ENCODE measurements at regions not wholly inside any gene's neighbourhood (a gene's known extent, or its start where the extent isn't known, plus 50 kb on each side); places are given as distances from the start of the nearest gene placed in this dataset.
"Not testable (repeated sequence)": the region's sequence is repeated elsewhere in the genome, so short reads cannot be mapped to it uniquely, and the experiment has no call there.

GRCh38 chr10:121112579-121113384, 261.6 kb downstream of the WDR11 start:
- ATAC-seq = no peak
- DNase-seq (ENCODE audit: low spot score) = no peak
- intact Hi-C loops (cut with DNase I) = no loop called here

DNA sequence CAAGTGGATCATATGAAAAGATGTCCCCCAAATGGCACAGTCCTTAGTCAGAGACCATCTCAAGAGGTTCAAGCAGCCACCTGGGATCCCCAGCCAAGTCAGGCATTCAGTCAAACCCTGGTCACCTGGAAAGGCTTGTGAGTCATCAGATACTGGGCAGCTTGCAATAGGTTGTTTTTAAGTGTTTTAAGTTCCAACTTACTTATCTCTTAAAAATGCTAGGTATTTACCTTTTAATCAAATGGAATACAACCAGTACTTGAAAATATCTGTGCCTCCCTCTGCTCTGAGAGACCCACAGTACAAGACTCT, 262.2 kb downstream of the WDR11 start:
- intact Hi-C loops (cut with DNase I) = no loop called here
- DNase-seq (ENCODE audit: low spot score) (no peak), ATAC-seq (no peak)

DNA sequence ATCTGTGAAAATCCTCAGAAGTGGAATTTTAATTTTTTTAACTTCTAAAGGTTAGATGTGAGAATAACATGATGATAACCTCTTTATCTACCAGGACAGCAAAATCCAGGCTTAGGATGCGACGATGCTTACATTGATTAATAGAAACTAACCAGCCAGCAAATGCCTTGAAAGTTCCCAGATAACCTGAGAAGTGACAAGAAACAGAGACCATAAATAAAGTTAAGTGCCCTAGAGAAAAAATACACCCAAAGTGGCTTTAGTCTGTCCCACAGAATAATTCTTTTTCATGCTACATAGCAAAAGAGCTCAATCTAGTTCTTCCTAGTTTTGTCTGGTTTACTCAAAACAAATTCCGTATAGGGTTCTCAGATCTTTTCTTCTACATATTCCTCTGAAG, 262.7 kb downstream of the WDR11 start:
- ATAC-seq (no peak), DNase-seq (ENCODE audit: low spot score) (no peak)
- intact Hi-C loops (cut with DNase I) = no loop called here

GRCh38 chr10:121115154-121115553, 264.0 kb downstream of the WDR11 start:
- DNase-seq (ENCODE audit: low spot score) (no peak), ATAC-seq (no peak)
- intact Hi-C loops (cut with DNase I) = no loop called here

DNA sequence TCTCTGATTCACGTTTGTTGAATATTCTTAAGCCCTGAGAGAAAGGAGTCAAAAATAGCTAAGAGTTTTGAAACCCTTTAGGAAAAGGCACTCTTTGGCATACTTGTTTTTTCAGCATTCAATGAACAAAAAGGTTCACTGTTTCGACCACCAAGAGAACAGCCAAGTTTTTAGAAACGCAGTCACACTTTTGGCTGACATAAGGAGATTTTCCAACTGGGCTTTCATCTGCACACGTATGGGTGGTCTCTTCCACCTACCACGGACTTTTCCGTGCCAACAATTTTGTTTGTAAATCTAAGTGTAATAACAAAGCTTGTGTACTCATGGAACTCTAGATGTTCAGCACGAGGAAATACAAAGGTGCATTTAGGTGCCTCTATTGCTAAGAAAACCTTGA, 270.3 kb downstream of the WDR11 start:
- intact Hi-C loops (cut with DNase I) = no loop called here
- DNase-seq (ENCODE audit: low spot score) = no peak
- peak; percentile 87 for ATAC-seq

DNA sequence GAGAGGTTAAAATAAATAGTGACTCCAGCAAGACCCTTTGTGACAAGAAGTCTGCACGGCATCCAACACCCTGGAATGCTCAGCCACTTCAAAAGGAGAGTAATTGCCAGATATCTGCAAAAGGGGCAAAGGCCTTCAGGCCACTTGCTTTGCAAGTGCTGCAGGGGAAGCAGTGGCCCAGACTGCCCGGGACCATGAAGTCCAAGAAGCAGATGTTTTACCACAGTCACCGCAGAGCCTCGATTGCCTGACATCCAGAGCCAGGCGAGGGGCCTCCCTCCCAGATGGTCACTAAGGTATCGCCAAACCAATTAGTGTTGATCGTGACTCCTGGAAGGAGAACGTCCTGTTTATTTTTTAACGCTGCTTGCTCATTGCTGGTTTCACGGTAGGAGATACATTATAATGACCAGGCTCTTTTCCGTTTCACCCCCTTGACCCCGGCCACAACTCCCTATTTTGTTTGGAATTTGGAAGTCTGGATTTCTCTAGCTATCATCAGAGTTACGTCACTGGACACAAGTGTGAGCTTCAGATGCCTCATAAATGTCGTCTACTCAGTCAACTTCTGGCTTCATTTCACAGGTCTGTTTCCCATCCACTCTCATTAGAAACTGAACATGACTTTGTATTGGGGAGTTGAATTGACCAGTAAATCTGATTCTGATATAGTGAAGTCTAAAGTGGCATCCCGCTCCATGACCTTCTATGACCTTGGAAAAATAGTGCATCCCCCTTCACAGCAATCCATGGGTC, 276.2 kb downstream of the WDR11 start:
- intact Hi-C loops (cut with DNase I) = no loop called here
- DNase-seq (ENCODE audit: low spot score) = no peak
- ATAC-seq = peak; percentile 5

DNA sequence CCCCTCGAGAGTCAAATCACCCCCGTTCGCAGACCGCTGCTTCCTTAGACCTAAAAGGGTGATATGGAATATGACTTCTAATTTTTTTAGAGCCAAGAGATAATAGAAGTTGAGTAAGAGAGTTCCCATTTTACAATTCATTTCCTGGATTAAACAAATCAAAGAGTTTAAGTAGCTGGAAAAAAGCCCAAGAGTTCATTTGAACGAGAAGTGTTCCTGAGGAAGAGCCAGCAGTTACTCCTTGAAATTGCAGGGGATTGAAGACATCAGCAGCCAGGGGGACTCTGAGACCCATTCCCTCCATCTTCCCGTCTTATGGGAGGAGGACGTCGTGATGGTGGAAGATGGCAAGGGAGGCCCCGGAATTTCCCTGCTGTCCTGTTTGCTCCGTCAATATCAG, 277.0 kb downstream of the WDR11 start:
- no peak for DNase-seq (ENCODE audit: low spot score)
- intact Hi-C loops (cut with DNase I) = no loop called here
- no peak for ATAC-seq

DNA sequence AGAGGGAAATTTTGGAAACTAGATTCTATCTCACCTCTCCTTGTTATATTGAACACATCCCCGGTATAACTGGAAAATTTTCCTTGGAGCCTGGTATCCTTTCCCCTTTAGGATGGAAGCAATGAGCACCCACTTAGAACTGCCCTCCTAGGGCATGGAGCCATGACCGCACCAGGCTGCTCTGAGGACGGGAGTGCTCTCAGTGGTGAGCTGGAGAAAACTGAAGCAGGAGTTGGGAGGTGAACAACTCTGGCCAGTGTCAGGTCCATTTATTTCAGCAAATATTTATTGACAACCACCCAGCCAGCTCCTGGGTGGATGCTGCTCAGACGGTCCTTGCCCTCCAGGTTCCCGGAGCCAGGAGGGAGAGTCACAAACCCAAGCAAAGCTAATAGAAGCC, 278.1 kb downstream of the WDR11 start:
- intact Hi-C loops (cut with DNase I) = no loop called here
- DNase-seq (ENCODE audit: low spot score) (no peak), ATAC-seq (no peak)

DNA sequence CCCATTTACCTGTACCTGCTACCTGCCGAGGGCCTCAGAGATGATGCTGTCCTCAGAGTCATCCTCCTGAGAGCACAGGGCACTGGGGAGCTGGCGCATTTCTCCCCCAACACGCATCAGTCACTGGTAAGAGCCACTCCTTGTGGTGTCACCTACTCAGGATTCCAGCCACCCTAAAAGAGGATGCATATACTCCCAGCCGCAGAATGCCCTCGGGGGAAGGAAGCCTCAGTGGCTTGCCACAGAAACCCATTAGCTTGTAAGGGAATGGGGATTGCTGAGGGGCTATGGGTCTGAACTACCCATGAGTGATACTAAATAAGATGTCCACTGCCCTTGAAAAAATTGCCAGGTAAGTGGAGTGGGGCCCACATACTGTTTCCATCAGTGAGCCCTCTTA, 279.2 kb downstream of the WDR11 start:
- intact Hi-C loops (cut with DNase I) = no loop called here
- DNase-seq (ENCODE audit: low spot score) (no peak), ATAC-seq (no peak)

GRCh38 chr10:121131014-121131413, 279.9 kb downstream of the WDR11 start:
- ATAC-seq (no peak), DNase-seq (ENCODE audit: low spot score) (no peak)
- intact Hi-C loops (cut with DNase I) = no loop called here

GRCh38 chr10:121131426-121132265, 280.5 kb downstream of the WDR11 start:
- ATAC-seq (peak; percentile 94), DNase-seq (ENCODE audit: low spot score) (peak; percentile 68)
- intact Hi-C loops (cut with DNase I) = no loop called here

GRCh38 chr10:121132273-121132672, 281.1 kb downstream of the WDR11 start:
- intact Hi-C loops (cut with DNase I) = no loop called here
- DNase-seq (ENCODE audit: low spot score) = no peak
- ATAC-seq = no peak

GRCh38 chr10:121133901-121134300, 282.7 kb downstream of the WDR11 start:
- intact Hi-C loops (cut with DNase I) = no loop called here
- DNase-seq (ENCODE audit: low spot score) (no peak), ATAC-seq (no peak)

DNA sequence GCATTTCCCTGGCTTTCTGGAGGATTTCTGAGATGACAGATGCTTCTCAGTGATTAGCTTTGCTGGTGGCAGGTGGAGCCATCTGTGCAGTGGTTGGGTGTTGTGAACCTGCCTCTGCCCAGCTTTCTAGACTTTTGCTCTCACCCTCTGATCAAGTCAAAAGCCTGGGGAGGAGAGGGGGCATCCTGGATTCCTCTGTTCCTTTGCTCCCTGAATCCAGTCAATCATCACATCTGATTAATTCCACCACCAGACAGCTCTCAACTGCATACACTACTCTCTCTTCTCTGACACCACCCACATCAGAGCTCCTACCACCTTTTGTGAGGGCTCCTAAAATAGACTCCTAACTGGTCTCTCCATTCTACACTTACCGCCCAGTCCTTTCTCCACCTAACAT, 283.5 kb downstream of the WDR11 start:
- DNase-seq (ENCODE audit: low spot score) (no peak), ATAC-seq (no peak)
- intact Hi-C loops (cut with DNase I) = no loop called here

DNA sequence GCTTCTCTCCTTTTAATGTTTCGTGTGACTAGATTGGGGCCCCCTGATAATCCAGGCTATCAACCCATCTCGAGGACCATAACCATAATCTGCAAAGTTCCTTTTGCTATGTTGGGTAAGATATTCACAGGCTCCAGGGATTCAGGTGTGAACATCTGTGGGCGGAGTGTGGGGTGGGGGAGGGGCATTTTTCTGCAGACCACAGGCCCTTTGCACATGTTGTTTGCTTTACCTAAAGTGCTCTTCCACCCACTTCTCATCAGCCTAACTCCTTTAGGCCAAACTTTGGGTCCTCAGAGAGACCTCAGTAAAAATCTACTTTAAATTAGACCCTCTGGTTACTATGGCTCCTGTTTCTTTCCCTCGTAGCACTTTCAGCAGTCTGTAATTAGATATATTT, 284.4 kb downstream of the WDR11 start:
- intact Hi-C loops (cut with DNase I) = no loop called here
- ATAC-seq (no peak), DNase-seq (ENCODE audit: low spot score) (no peak)

DNA sequence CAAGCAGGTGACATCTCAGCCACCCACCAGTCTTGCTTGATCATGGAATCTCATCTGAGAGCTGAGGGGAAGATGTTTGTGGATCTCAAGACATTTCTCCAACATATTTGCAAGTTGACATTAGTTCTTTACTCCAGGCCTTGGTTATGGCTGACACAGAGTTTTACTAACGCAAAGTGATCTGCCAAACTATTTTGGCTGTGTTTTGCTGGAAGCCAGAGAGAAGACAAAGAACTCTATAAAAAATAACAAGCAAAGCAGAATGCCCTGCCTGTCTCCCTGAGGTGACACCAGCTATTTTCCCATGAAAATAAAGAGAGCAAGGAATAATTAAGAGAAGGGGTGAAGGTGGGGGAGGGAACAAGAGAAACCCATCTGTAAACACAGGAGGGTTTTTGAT, 286.4 kb downstream of the WDR11 start:
- DNase-seq (ENCODE audit: low spot score) = no peak
- no peak for ATAC-seq
- intact Hi-C loops (cut with DNase I) = no loop called here

- intact Hi-C loops (cut with DNase I) = no loop called here
Measured at GRCh38 chr10:121138112-121138860, 287.1 kb downstream of the WDR11 start.

GRCh38 chr10:121138918-121139317, 287.8 kb downstream of the WDR11 start:
- ATAC-seq (no peak), DNase-seq (ENCODE audit: low spot score) (no peak)
- intact Hi-C loops (cut with DNase I) = no loop called here

More at GRCh38 chr10:121138112-121138860, 287.1 kb downstream of the WDR11 start:
- ATAC-seq = no peak
- DNase-seq (ENCODE audit: low spot score) = no peak

- ATAC-seq; intact Hi-C loops (cut with DNase I); DNase-seq (ENCODE audit: low spot score): not testable (repeated sequence)
Measured at GRCh38 chr10:121145802-121146395, 294.7 kb downstream of the WDR11 start.
